ENCODE measurements at regions not wholly inside any gene's neighbourhood (a gene's known extent, or its start where the extent isn't known, plus 50 kb on each side); places are given as distances from the start of the nearest gene placed in this dataset.

DNA sequence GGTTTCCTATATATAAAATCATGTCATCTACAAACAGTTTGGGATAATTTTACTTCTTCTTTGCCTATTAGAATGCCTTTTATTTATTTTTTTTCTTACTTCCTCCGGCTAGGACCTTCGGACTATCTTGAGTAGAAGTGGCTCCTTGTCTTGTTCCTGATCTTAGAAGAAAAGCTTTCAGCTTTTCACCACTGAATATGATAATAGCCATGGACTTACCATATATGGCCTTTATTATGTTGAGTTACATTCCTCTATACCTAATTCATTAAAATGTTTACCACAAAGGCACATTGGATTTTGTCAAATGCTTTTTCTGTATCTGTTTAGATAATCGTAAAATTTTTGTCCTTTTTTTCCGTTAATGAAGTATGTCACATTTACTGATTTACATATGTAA lies 395.7 kb downstream of the NXPH1 start:
- intact Hi-C loops (cut with micrococcal nuclease) = no loop called here
- CTCF ChIA-PET = interaction anchor here (1.1 kb wide), 1 partner anchor 73 kb away, joined by 4 read pairs; no protein-coding TSS in a partner anchor

More for the DNA sequence above, 395.7 kb downstream of the NXPH1 start:
- ATAC-seq (ENCODE audit: low read depth) (no peak), DNase-seq (no peak)
- Histone ChIP-seq H2AK5ac (ENCODE audit: low read depth, low read length) (no peak overlapping the region), H4K20me1 (ENCODE audit: insufficient read depth, low read length) (no peaks in the 10 kb centered on the region), H2BK120ac (ENCODE audit: low read depth, low read length) (no peak overlapping the region), H3K79me1 (ENCODE audit: low read depth in 1 of 2, low read length in 2 of 2) (no peaks in the 10 kb centered on the region), H3K9ac (ENCODE audit: low read depth, low read length) (no peak overlapping the region), H3K27me3 (ENCODE audit: control insufficient read depth, insufficient read depth, low read length) (no peaks in the 10 kb centered on the region), H2AFZ (replicated peaks; ENCODE audit: low read length, poor library complexity) (no peak overlapping the region), H3K4ac (ENCODE audit: low read depth, low read length) (no peak overlapping the region), H3K4me2 (ENCODE audit: low read depth, low read length) (no peak overlapping the region), H4K5ac (ENCODE audit: low read depth, low read length) (no peak overlapping the region), H4K8ac (ENCODE audit: low read depth in 2 of 2, low read length in 2 of 2) (no peak overlapping the region), H3K36me3 (ENCODE audit: control insufficient read depth, insufficient read depth, low read length) (no peaks in the 10 kb centered on the region), H3K18ac (ENCODE audit: low read depth, low read length) (no peak overlapping the region), H3K9me3 (ENCODE audit: control insufficient read depth, insufficient read depth, low read length) (no peaks in the 10 kb centered on the region; the same call in 1 of the 2 replicates), H2BK15ac (ENCODE audit: low read depth, low read length) (no peak overlapping the region), H3K23ac (ENCODE audit: low read depth, low read length) (no peak overlapping the region), H4K91ac (ENCODE audit: insufficient read depth, low read depth, low read length) (no peak overlapping the region), H2BK20ac (ENCODE audit: low read depth, low read length) (no peak overlapping the region), H3K56ac (ENCODE audit: extremely low read depth, insufficient read depth, low read length) (no peak overlapping the region), H3K14ac (replicated peaks; ENCODE audit: low read depth, low read length) (no peak overlapping the region), H2AK9ac (replicated peaks; ENCODE audit: low read depth, low read length, poor library complexity) (no peak overlapping the region), H3K9me1 (ENCODE audit: insufficient read depth, low read length) (no peaks in the 10 kb centered on the region), H3K4me1 (ENCODE audit: control insufficient read depth, insufficient read depth, low read length) (no peaks in the 10 kb centered on the region), H2BK5ac (ENCODE audit: low read depth, low read length, poor library complexity, severe bottlenecking) (no peak overlapping the region), H3K27ac (ENCODE audit: insufficient read depth, low read length) (no peak overlapping the region), H3K4me3 (ENCODE audit: insufficient read depth, low read depth, low read length) (no peak overlapping the region)
- in situ Hi-C loops (cut with MboI; ENCODE audit: low sequenced_read_pairs) = no loop called here
- dilution Hi-C loops (cut with HindIII; ENCODE audit: low sequenced_read_pairs, unreplicated experiment) = no loop called here
- POLR2A ChIA-PET (ENCODE audit: unreplicated experiment) = no interaction called here
- BruUV-seq (replicated peaks) = no TSS peak
- TF ChIP-seq SMC3 (IDR thresholded peaks at IDR 0.05; ENCODE audit: low read depth, low read length) (no peak), FOS (IDR thresholded peaks at IDR 0.05; ENCODE audit: low read depth, low read length) (no peak), CTCF (conservative IDR thresholded peaks at IDR 0.05; ENCODE audit: low read depth, low read length) (no peak), RFX5 (IDR thresholded peaks at IDR 0.05; ENCODE audit: low read depth, low read length) (no peak), CHD1 (IDR thresholded peaks at IDR 0.05; ENCODE audit: low read depth, low read length) (no peak), MAZ (IDR thresholded peaks at IDR 0.05; ENCODE audit: borderline replicate concordance, low read depth, low read length) (no peak), CEBPB (IDR thresholded peaks at IDR 0.05; ENCODE audit: low read depth, low read length) (no peak), POLR2A (IDR thresholded peaks at IDR 0.05; ENCODE audit: low read depth, low read length) (no peak), MAFK (IDR thresholded peaks at IDR 0.05; ENCODE audit: low read depth, low read length) (no peak), RCOR1 (IDR thresholded peaks at IDR 0.05; ENCODE audit: insufficient replicate concordance, low read length) (no peak), BHLHE40 (IDR thresholded peaks at IDR 0.05; ENCODE audit: low read depth, low read length) (no peak)
- TF ChIP-seq, protein P1, sequence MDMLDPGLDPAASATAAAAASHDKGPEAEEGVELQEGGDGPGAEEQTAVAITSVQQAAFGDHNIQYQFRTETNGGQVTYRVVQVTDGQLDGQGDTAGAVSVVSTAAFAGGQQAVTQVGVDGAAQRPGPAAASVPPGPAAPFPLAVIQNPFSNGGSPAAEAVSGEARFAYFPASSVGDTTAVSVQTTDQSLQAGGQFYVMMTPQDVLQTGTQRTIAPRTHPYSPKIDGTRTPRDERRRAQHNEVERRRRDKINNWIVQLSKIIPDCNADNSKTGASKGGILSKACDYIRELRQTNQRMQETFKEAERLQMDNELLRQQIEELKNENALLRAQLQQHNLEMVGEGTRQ (IDR thresholded peaks at IDR 0.05; ENCODE audit: low read depth, low read length) = no peak
- WGBS, 2 experiments (ENCODE audit: extremely low coverage in 2 of 2, insufficient read length in 1 of 2) = no CpG with 5 or more reads among the region's 4 CpGs

All from IMR-90 (cell line).